Endothelial cell of umbilical vein (primary cell): ENCODE measurements at regions not wholly inside any gene's neighbourhood (a gene's known extent, or its start where the extent isn't known, plus 50 kb on each side); places are given as distances from the start of the nearest gene placed in this dataset.

ENCODE experiments used
- EZH2 ChIP-seq: IDR thresholded peaks from 2 replicates; pipeline ENCODE4 v1.6.1; 2012; ENCODE audit warnings: borderline replicate concordance, low read depth, mild to moderate bottlenecking, moderate library complexity, low read length, inconsistent platforms; ENCODE audit not compliant: severe bottlenecking
- FOS ChIP-seq: IDR thresholded peaks from 2 replicates; pipeline ENCODE4 v1.6.1; 2011; ENCODE audit warnings: mild to moderate bottlenecking, low read length, moderate library complexity, borderline replicate concordance; ENCODE audit not compliant: insufficient read depth
- GATA2 ChIP-seq: IDR thresholded peaks from 2 replicates; pipeline ENCODE4 v1.7.0; 2011; ENCODE audit warnings: low read depth, mild to moderate bottlenecking, moderate library complexity, mixed read lengths, low read length; ENCODE audit not compliant: insufficient read length, insufficient read depth
- POLR2A ChIP-seq: IDR thresholded peaks from 2 replicates; pipeline ENCODE4 v1.6.1; 2012; ENCODE audit warnings: low read depth, mild to moderate bottlenecking, control low read depth, low read length
- POLR2AphosphoS5 ChIP-seq: IDR thresholded peaks from 2 replicates; pipeline ENCODE4 v1.6.1; 2012; ENCODE audit warnings: low read depth, mild to moderate bottlenecking, control low read depth, low read length, moderate library complexity; ENCODE audit not compliant: insufficient read depth
- TF ChIP-seq, protein P1 (sequence below), 2 donors: IDR thresholded peaks; 1 replicate in 1 of 2; 2 replicates in 1 of 2; pipeline ENCODE4 v1.5.1; 2011; ENCODE audit warnings: low read length in 2 of 2, mild to moderate bottlenecking in 2 of 2, moderate library complexity in 2 of 2, control low read depth in 1 of 2, inconsistent platforms in 1 of 2, low read depth in 1 of 2; ENCODE audit not compliant: insufficient read depth in 1 of 2; ENCODE audit errors: extremely low read depth in 1 of 2
- TF ChIP-seq, protein P2 (sequence below): IDR thresholded peaks from 2 replicates; pipeline ENCODE4 v1.6.1; 2011; ENCODE audit not compliant: insufficient read depth, insufficient read length

DNA sequence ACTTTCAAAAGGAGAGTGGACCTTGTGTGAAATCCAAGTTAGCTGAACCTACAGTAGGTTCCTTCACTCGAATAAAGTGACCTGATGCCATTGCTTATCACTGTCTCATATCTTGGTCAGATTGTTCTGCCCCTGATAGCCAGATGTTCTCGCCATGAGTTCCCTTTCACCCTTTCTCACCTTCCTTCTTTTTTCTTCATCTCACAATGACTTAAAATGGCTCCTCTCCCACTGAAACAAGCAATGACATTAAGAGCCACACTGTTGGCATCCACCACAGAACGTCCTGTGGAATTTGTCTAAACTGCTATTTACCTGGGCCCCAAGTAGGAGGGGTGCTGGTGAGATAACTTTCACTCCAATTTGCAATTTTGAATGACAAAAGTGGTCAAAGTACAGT, 227.6 kb upstream of the PPP1R2C start:
- TF ChIP-seq, protein P1, sequence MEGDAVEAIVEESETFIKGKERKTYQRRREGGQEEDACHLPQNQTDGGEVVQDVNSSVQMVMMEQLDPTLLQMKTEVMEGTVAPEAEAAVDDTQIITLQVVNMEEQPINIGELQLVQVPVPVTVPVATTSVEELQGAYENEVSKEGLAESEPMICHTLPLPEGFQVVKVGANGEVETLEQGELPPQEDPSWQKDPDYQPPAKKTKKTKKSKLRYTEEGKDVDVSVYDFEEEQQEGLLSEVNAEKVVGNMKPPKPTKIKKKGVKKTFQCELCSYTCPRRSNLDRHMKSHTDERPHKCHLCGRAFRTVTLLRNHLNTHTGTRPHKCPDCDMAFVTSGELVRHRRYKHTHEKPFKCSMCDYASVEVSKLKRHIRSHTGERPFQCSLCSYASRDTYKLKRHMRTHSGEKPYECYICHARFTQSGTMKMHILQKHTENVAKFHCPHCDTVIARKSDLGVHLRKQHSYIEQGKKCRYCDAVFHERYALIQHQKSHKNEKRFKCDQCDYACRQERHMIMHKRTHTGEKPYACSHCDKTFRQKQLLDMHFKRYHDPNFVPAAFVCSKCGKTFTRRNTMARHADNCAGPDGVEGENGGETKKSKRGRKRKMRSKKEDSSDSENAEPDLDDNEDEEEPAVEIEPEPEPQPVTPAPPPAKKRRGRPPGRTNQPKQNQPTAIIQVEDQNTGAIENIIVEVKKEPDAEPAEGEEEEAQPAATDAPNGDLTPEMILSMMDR (IDR thresholded peaks at IDR 0.05; ENCODE audit: extremely low read depth in 1 of 2, insufficient read depth in 1 of 2, low read depth in 1 of 2, low read length in 2 of 2): no peak
- TF ChIP-seq GATA2 (no peak), POLR2A (no peak), FOS (no peak), EZH2 (no peak), POLR2AphosphoS5 (no peak)
- TF ChIP-seq, protein P2, sequence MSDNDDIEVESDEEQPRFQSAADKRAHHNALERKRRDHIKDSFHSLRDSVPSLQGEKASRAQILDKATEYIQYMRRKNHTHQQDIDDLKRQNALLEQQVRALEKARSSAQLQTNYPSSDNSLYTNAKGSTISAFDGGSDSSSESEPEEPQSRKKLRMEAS: no peak
